ENCODE measurements at regions not wholly inside any gene's neighbourhood (a gene's known extent, or its start where the extent isn't known, plus 50 kb on each side); places are given as distances from the start of the nearest gene placed in this dataset.

- TF ChIP-seq, protein P1, sequence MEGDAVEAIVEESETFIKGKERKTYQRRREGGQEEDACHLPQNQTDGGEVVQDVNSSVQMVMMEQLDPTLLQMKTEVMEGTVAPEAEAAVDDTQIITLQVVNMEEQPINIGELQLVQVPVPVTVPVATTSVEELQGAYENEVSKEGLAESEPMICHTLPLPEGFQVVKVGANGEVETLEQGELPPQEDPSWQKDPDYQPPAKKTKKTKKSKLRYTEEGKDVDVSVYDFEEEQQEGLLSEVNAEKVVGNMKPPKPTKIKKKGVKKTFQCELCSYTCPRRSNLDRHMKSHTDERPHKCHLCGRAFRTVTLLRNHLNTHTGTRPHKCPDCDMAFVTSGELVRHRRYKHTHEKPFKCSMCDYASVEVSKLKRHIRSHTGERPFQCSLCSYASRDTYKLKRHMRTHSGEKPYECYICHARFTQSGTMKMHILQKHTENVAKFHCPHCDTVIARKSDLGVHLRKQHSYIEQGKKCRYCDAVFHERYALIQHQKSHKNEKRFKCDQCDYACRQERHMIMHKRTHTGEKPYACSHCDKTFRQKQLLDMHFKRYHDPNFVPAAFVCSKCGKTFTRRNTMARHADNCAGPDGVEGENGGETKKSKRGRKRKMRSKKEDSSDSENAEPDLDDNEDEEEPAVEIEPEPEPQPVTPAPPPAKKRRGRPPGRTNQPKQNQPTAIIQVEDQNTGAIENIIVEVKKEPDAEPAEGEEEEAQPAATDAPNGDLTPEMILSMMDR (IDR thresholded peaks at IDR 0.05; ENCODE audit: poor library complexity), result no peak
- TF ChIP-seq EZH2 (IDR thresholded peaks at IDR 0.05; ENCODE audit: borderline replicate concordance) (no peak), EZH2phosphoT487 (IDR thresholded peaks at IDR 0.05; ENCODE audit: low read depth, severe bottlenecking, unreplicated experiment) (no peak)
Observed at GRCh38 chr13:91277013-91277676, 70.3 kb upstream of the MIR17HG start.
